ENCODE measurements at regions not wholly inside any gene's neighbourhood (a gene's known extent, or its start where the extent isn't known, plus 50 kb on each side); places are given as distances from the start of the nearest gene placed in this dataset.

GRCh38 chr11:37078521-37078920 is 480.5 kb upstream of the RAG2 start:
- H3K27ac ChIP-seq: no peak overlapping the region
- no peak for DNase-seq (ENCODE audit: low spot score)
- H3K4me3 ChIP-seq: no peak overlapping the region
- TF ChIP-seq, protein P1, sequence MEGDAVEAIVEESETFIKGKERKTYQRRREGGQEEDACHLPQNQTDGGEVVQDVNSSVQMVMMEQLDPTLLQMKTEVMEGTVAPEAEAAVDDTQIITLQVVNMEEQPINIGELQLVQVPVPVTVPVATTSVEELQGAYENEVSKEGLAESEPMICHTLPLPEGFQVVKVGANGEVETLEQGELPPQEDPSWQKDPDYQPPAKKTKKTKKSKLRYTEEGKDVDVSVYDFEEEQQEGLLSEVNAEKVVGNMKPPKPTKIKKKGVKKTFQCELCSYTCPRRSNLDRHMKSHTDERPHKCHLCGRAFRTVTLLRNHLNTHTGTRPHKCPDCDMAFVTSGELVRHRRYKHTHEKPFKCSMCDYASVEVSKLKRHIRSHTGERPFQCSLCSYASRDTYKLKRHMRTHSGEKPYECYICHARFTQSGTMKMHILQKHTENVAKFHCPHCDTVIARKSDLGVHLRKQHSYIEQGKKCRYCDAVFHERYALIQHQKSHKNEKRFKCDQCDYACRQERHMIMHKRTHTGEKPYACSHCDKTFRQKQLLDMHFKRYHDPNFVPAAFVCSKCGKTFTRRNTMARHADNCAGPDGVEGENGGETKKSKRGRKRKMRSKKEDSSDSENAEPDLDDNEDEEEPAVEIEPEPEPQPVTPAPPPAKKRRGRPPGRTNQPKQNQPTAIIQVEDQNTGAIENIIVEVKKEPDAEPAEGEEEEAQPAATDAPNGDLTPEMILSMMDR (IDR thresholded peaks at IDR 0.05): no peak

DNA sequence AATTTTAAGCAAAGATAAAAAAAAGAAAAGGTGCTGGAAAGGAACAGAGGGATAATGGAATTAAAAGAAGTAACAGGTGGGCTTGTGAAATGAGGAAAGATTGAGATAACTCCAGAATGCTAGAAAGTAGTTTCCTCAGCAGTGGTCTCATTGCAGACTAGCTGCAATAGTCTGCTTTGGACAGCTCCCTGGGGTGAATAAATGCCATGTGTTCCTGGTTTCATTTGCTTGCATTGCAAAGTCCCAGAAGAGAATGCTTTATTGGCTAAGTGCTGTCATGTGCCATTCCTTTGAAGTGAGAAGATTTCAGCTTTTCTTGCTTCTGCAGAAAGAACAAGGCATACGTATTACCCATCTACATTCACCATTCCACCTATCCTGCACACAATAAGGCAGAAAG is 478.8 kb upstream of the RAG2 start:
- no peak overlapping the region for H3K4me3 ChIP-seq
- no peak overlapping the region for H3K27ac ChIP-seq
- TF ChIP-seq, protein P1 (IDR thresholded peaks at IDR 0.05): no peak
- no peak for DNase-seq (ENCODE audit: low spot score)

- TF ChIP-seq, protein P1 (IDR thresholded peaks at IDR 0.05): no peak
- no peak for DNase-seq (ENCODE audit: low spot score)
- H3K4me3 ChIP-seq: no peak overlapping the region
- H3K27ac ChIP-seq: no peak overlapping the region
These were observed 474.6 kb upstream of the RAG2 start for GRCh38 chr11:37072538-37073055.

DNA sequence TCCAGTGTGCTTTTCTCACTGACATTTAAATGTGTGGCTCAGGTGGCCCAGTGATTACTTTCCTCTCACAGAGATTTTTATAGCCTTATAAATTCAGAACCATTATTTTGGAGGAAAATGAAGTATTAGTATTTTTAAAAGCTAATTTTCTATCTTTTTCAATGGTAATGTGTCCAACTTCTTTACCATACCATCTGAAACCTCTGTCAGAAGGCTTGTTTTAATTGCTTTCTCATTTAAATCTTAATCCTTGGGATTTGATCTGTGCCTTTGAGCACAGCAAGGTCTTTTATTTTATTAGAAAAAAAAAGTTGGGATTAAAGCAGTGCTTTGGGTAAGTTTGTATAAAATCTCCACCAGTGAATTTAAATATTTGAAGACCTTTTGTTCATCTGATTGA is 452.3 kb upstream of the RAG2 start:
- Histone ChIP-seq H3K4me3 (no peak overlapping the region), H3K27ac (no peak overlapping the region)
- DNase-seq (ENCODE audit: low spot score): no peak
- TF ChIP-seq, protein P1 (IDR thresholded peaks at IDR 0.05): no peak

DNA sequence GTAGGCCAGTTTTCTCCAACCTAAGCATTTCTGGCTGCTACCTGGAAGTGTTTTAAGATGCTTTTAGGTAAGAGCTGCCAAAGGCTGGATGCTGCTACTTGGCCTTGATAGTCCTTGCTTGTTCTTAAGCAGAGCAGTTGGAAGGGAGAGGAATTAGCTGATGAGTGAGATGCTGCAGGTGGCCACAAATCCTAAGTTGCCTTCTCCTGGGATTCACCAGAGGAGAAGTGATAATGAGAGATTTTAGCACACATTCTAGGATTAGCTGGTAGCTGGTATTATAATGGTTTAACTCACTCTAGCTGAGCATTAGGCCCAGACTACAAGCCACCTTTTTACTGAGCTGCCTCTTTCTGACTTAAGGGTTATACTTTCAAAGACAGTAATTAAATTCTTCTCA is 442.9 kb upstream of the RAG2 start:
- TF ChIP-seq, protein P1 (IDR thresholded peaks at IDR 0.05): no peak
- no peak for DNase-seq (ENCODE audit: low spot score)
- Histone ChIP-seq H3K4me3 (no peak overlapping the region), H3K27ac (no peak overlapping the region)

DNA sequence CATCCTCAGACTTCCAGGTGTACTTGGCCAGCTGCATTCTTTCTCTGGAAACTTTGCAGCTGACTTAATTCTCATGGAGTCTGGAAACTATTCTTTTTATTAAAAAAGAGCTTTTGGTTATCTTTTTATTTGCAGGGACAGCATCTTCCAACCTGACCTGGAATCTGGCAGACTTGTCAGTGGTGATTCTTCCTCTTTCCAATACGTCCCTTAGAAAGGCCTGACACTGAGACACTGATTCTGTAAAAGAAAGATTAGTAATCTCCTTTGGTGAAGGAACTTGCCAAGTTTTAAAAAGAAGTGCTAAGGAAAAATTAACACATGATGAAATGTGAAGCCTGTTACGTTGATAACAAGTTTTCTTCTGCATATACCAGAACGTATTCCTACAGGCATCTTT is 440.9 kb upstream of the RAG2 start:
- no peak overlapping the region for H3K27ac ChIP-seq
- H3K4me3 ChIP-seq: no peak overlapping the region
- no peak for DNase-seq (ENCODE audit: low spot score)
- TF ChIP-seq, protein P1 (IDR thresholded peaks at IDR 0.05): no peak

- TF ChIP-seq, protein P1 (IDR thresholded peaks at IDR 0.05): no peak
- no peak for DNase-seq (ENCODE audit: low spot score)
- no peak overlapping the region for H3K27ac ChIP-seq
- H3K4me3 ChIP-seq: no peak overlapping the region
These were observed 428.7 kb upstream of the RAG2 start for GRCh38 chr11:37026741-37027140.

All from coronary artery (tissue), 2 donors.